ENCODE measurements at regions not wholly inside any gene's neighbourhood (a gene's known extent, or its start where the extent isn't known, plus 50 kb on each side); places are given as distances from the start of the nearest gene placed in this dataset.

GRCh38 chrX:121301356-121301755, 253.9 kb downstream of the GLUD2 start:
- Histone ChIP-seq H3K27me3 (ENCODE audit: control insufficient read depth, insufficient read depth, low read length) (no peaks in the 10 kb centered on the region), H3K36me3 (ENCODE audit: control insufficient read depth, insufficient read depth, low read length) (no peaks in the 10 kb centered on the region), H3K9me3 (ENCODE audit: control insufficient read depth, insufficient read depth, low read length) (no peaks in the 10 kb centered on the region), H3K4me3 (ENCODE audit: low read length) (no peak overlapping the region), H3K27ac (ENCODE audit: low read length) (no peak overlapping the region), H3K4me1 (ENCODE audit: control insufficient read depth, insufficient read depth, low read length) (no peaks in the 10 kb centered on the region)
- no CpG with 5 or more reads among the region's 2 CpGs for WGBS (ENCODE audit: insufficient coverage, insufficient read length)
- DNase-seq (ENCODE audit: low read depth, low spot score): no peak

- Histone ChIP-seq H3K36me3 (ENCODE audit: control insufficient read depth, insufficient read depth, low read length) (no peaks in the 10 kb centered on the region), H3K9me3 (ENCODE audit: control insufficient read depth, insufficient read depth, low read length) (no peaks in the 10 kb centered on the region), H3K4me3 (ENCODE audit: low read length) (no peak overlapping the region), H3K4me1 (ENCODE audit: control insufficient read depth, insufficient read depth, low read length) (no peaks in the 10 kb centered on the region), H3K27ac (ENCODE audit: low read length) (no peak overlapping the region), H3K27me3 (ENCODE audit: control insufficient read depth, insufficient read depth, low read length) (no peaks in the 10 kb centered on the region)
- no peak for DNase-seq (ENCODE audit: low read depth, low spot score)
- WGBS (ENCODE audit: insufficient coverage, insufficient read length): no CpG with 5 or more reads among the region's 1 CpG
Observed at GRCh38 chrX:121301822-121302221, 254.4 kb downstream of the GLUD2 start.

GRCh38 chrX:121307449-121307848, 260.0 kb downstream of the GLUD2 start:
- no peak overlapping the region for H3K4me3 ChIP-seq (ENCODE audit: low read length)
- no CpG with 5 or more reads among the region's 3 CpGs for WGBS (ENCODE audit: insufficient coverage, insufficient read length)
- H3K9me3 ChIP-seq (ENCODE audit: control insufficient read depth, insufficient read depth, low read length): no peaks in the 10 kb centered on the region
- no peaks in the 10 kb centered on the region for H3K36me3 ChIP-seq (ENCODE audit: control insufficient read depth, insufficient read depth, low read length)
- DNase-seq (ENCODE audit: low read depth, low spot score): no peak
- no peaks in the 10 kb centered on the region for H3K27me3 ChIP-seq (ENCODE audit: control insufficient read depth, insufficient read depth, low read length)
- 0 out of 2 replicates have a peak, but pooled peaks cover 1% of the 10 kb centered on the region for H3K4me1 ChIP-seq (ENCODE audit: control insufficient read depth, insufficient read depth, low read length)
- H3K27ac ChIP-seq (ENCODE audit: low read length): no peak overlapping the region

GRCh38 chrX:121308276-121308805, 260.9 kb downstream of the GLUD2 start:
- peak; percentile 1 for DNase-seq (ENCODE audit: low read depth, low spot score)
- Histone ChIP-seq H3K36me3 (ENCODE audit: control insufficient read depth, insufficient read depth, low read length) (no peaks in the 10 kb centered on the region), H3K27me3 (ENCODE audit: control insufficient read depth, insufficient read depth, low read length) (no peaks in the 10 kb centered on the region), H3K4me1 (ENCODE audit: control insufficient read depth, insufficient read depth, low read length) (0 out of 2 replicates have a peak, but pooled peaks cover 1% of the 10 kb centered on the region), H3K9me3 (ENCODE audit: control insufficient read depth, insufficient read depth, low read length) (no peaks in the 10 kb centered on the region), H3K4me3 (ENCODE audit: low read length) (no peak overlapping the region), H3K27ac (ENCODE audit: low read length) (no peak overlapping the region)
- WGBS (ENCODE audit: insufficient coverage, insufficient read length): no CpG with 5 or more reads among the region's 3 CpGs

- DNase-seq (ENCODE audit: low read depth, low spot score): no peak
- H3K9me3 ChIP-seq (ENCODE audit: control insufficient read depth, insufficient read depth, low read length): no peaks in the 10 kb centered on the region
- no peaks in the 10 kb centered on the region for H3K27me3 ChIP-seq (ENCODE audit: control insufficient read depth, insufficient read depth, low read length)
- no peak overlapping the region for H3K27ac ChIP-seq (ENCODE audit: low read length)
- H3K36me3 ChIP-seq (ENCODE audit: control insufficient read depth, insufficient read depth, low read length): no peaks in the 10 kb centered on the region
- no peak overlapping the region for H3K4me3 ChIP-seq (ENCODE audit: low read length)
- WGBS (ENCODE audit: insufficient coverage, insufficient read length): no CpG with 5 or more reads among the region's 2 CpGs
- H3K4me1 ChIP-seq (ENCODE audit: control insufficient read depth, insufficient read depth, low read length): 0 out of 2 replicates have a peak, but pooled peaks cover 1% of the 10 kb centered on the region
Observed at GRCh38 chrX:121310820-121311219, 263.4 kb downstream of the GLUD2 start.

- no peak for DNase-seq (ENCODE audit: low read depth, low spot score)
- Histone ChIP-seq H3K36me3 (ENCODE audit: control insufficient read depth, insufficient read depth, low read length) (no peaks in the 10 kb centered on the region), H3K9me3 (ENCODE audit: control insufficient read depth, insufficient read depth, low read length) (no peaks in the 10 kb centered on the region), H3K4me3 (ENCODE audit: low read length) (no peak overlapping the region), H3K4me1 (ENCODE audit: control insufficient read depth, insufficient read depth, low read length) (no peaks in the 10 kb centered on the region), H3K27me3 (ENCODE audit: control insufficient read depth, insufficient read depth, low read length) (no peaks in the 10 kb centered on the region), H3K27ac (ENCODE audit: low read length) (no peak overlapping the region)
- WGBS (ENCODE audit: insufficient coverage, insufficient read length): no CpG with 5 or more reads among the region's 1 CpG
Observed at GRCh38 chrX:121320441-121320840, 273.0 kb downstream of the GLUD2 start.

GRCh38 chrX:121322159-121322558, 274.7 kb downstream of the GLUD2 start:
- no CpG with 5 or more reads among the region's 1 CpG for WGBS (ENCODE audit: insufficient coverage, insufficient read length)
- no peak overlapping the region for H3K27ac ChIP-seq (ENCODE audit: low read length)
- H3K36me3 ChIP-seq (ENCODE audit: control insufficient read depth, insufficient read depth, low read length): no peaks in the 10 kb centered on the region
- no peaks in the 10 kb centered on the region for H3K9me3 ChIP-seq (ENCODE audit: control insufficient read depth, insufficient read depth, low read length)
- DNase-seq (ENCODE audit: low read depth, low spot score): no peak
- H3K4me1 ChIP-seq (ENCODE audit: control insufficient read depth, insufficient read depth, low read length): no peaks in the 10 kb centered on the region
- H3K27me3 ChIP-seq (ENCODE audit: control insufficient read depth, insufficient read depth, low read length): no peaks in the 10 kb centered on the region
- H3K4me3 ChIP-seq (ENCODE audit: low read length): no peak overlapping the region

GRCh38 chrX:121323337-121323736, 275.9 kb downstream of the GLUD2 start:
- Histone ChIP-seq H3K9me3 (ENCODE audit: control insufficient read depth, insufficient read depth, low read length) (no peaks in the 10 kb centered on the region), H3K27me3 (ENCODE audit: control insufficient read depth, insufficient read depth, low read length) (no peaks in the 10 kb centered on the region), H3K27ac (ENCODE audit: low read length) (no peak overlapping the region), H3K4me3 (ENCODE audit: low read length) (no peak overlapping the region), H3K4me1 (ENCODE audit: control insufficient read depth, insufficient read depth, low read length) (no peaks in the 10 kb centered on the region), H3K36me3 (ENCODE audit: control insufficient read depth, insufficient read depth, low read length) (no peaks in the 10 kb centered on the region)
- DNase-seq (ENCODE audit: low read depth, low spot score): no peak
- WGBS (ENCODE audit: insufficient coverage, insufficient read length): no CpG with 5 or more reads among the region's 1 CpG

GRCh38 chrX:121333942-121334341, 286.5 kb downstream of the GLUD2 start:
- H3K27ac ChIP-seq (ENCODE audit: low read length): no peak overlapping the region
- no peaks in the 10 kb centered on the region for H3K27me3 ChIP-seq (ENCODE audit: control insufficient read depth, insufficient read depth, low read length)
- peak; percentile 7 for DNase-seq (ENCODE audit: low read depth, low spot score)
- no peaks in the 10 kb centered on the region for H3K9me3 ChIP-seq (ENCODE audit: control insufficient read depth, insufficient read depth, low read length)
- H3K4me1 ChIP-seq (ENCODE audit: control insufficient read depth, insufficient read depth, low read length): no peaks in the 10 kb centered on the region
- whole genome bisulfite sequencing (ENCODE audit: insufficient coverage, insufficient read length): no CpG with 5 or more reads among the region's 3 CpGs
- no peaks in the 10 kb centered on the region for H3K36me3 ChIP-seq (ENCODE audit: control insufficient read depth, insufficient read depth, low read length)
- H3K4me3 ChIP-seq (ENCODE audit: low read length): no peak overlapping the region

GRCh38 chrX:121336831-121337421, 289.5 kb downstream of the GLUD2 start:
- no peak overlapping the region for H3K4me3 ChIP-seq (ENCODE audit: low read length)
- H3K4me1 ChIP-seq (ENCODE audit: control insufficient read depth, insufficient read depth, low read length): no peaks in the 10 kb centered on the region
- DNase-seq (ENCODE audit: low read depth, low spot score): no peak
- H3K27ac ChIP-seq (ENCODE audit: low read length): no peak overlapping the region
- H3K36me3 ChIP-seq (ENCODE audit: control insufficient read depth, insufficient read depth, low read length): no peaks in the 10 kb centered on the region
- no CpG with 5 or more reads among the region's 4 CpGs for WGBS (ENCODE audit: insufficient coverage, insufficient read length)
- H3K27me3 ChIP-seq (ENCODE audit: control insufficient read depth, insufficient read depth, low read length): no peaks in the 10 kb centered on the region
- no peaks in the 10 kb centered on the region for H3K9me3 ChIP-seq (ENCODE audit: control insufficient read depth, insufficient read depth, low read length)

- Histone ChIP-seq H3K4me1 (ENCODE audit: control insufficient read depth, insufficient read depth, low read length) (no peaks in the 10 kb centered on the region), H3K9me3 (ENCODE audit: control insufficient read depth, insufficient read depth, low read length) (no peaks in the 10 kb centered on the region), H3K36me3 (ENCODE audit: control insufficient read depth, insufficient read depth, low read length) (no peaks in the 10 kb centered on the region), H3K27me3 (ENCODE audit: control insufficient read depth, insufficient read depth, low read length) (no peaks in the 10 kb centered on the region), H3K27ac (ENCODE audit: low read length) (no peak overlapping the region), H3K4me3 (ENCODE audit: low read length) (no peak overlapping the region)
- no peak for DNase-seq (ENCODE audit: low read depth, low spot score)
- no CpG with 5 or more reads among the region's 2 CpGs for WGBS (ENCODE audit: insufficient coverage, insufficient read length)
Observed at GRCh38 chrX:121337816-121338215, 290.4 kb downstream of the GLUD2 start.
